ENCODE measurements at regions not wholly inside any gene's neighbourhood (a gene's known extent, or its start where the extent isn't known, plus 50 kb on each side); places are given as distances from the start of the nearest gene placed in this dataset.

GRCh38 chr11:112554586-112554985 is 293.9 kb upstream of the PLET1 start:
- Histone ChIP-seq H3K27ac (no peak overlapping the region), H3K79me2 (ENCODE audit: insufficient read depth, low read depth) (no peaks in the 10 kb centered on the region), H3K9ac (no peak overlapping the region), H3K4me1 (ENCODE audit: low read depth, poor library complexity, severe bottlenecking) (no peaks in the 10 kb centered on the region), H3K4me2 (no peak overlapping the region), H3K4me3 (IDR thresholded peaks at IDR 0.05; ENCODE audit: insufficient read depth, low read depth, low read length) (no peak overlapping the region), H3K36me3 (ENCODE audit: insufficient read depth) (no peaks in the 10 kb centered on the region), H4K20me1 (ENCODE audit: insufficient read depth) (no peaks in the 10 kb centered on the region), H2AFZ (ENCODE audit: low read depth) (no peak overlapping the region), H3K27me3 (ENCODE audit: insufficient read depth, low read depth) (no peaks in the 10 kb centered on the region)
- no peak for TF ChIP-seq CTCF (conservative IDR thresholded peaks at IDR 0.05; ENCODE audit: low read depth, low read length)

GRCh38 chr11:112555491-112556364 is 295.1 kb upstream of the PLET1 start:
- H3K9ac ChIP-seq = no peak overlapping the region
- no peaks in the 10 kb centered on the region for H3K27me3 ChIP-seq (ENCODE audit: insufficient read depth, low read depth)
- H2AFZ ChIP-seq (ENCODE audit: low read depth) = no peak overlapping the region
- H3K4me3 ChIP-seq (IDR thresholded peaks at IDR 0.05; ENCODE audit: insufficient read depth, low read depth, low read length) = no peak overlapping the region
- H3K79me2 ChIP-seq (ENCODE audit: insufficient read depth, low read depth) = no peaks in the 10 kb centered on the region
- no peaks in the 10 kb centered on the region for H3K36me3 ChIP-seq (ENCODE audit: insufficient read depth)
- H3K4me2 ChIP-seq = no peak overlapping the region
- H3K4me1 ChIP-seq (ENCODE audit: low read depth, poor library complexity, severe bottlenecking) = no peaks in the 10 kb centered on the region
- H4K20me1 ChIP-seq (ENCODE audit: insufficient read depth) = no peaks in the 10 kb centered on the region
- 0 out of 2 replicates have a peak, but pooled peaks have one; percentile 21 for TF ChIP-seq CTCF (conservative IDR thresholded peaks at IDR 0.05; ENCODE audit: low read depth, low read length)
- H3K27ac ChIP-seq = no peak overlapping the region

GRCh38 chr11:112558691-112559090 is 298.0 kb upstream of the PLET1 start:
- no peaks in the 10 kb centered on the region for H3K79me2 ChIP-seq (ENCODE audit: insufficient read depth, low read depth)
- H3K4me2 ChIP-seq = no peak overlapping the region
- no peaks in the 10 kb centered on the region for H4K20me1 ChIP-seq (ENCODE audit: insufficient read depth)
- no peak overlapping the region for H2AFZ ChIP-seq (ENCODE audit: low read depth)
- no peaks in the 10 kb centered on the region for H3K36me3 ChIP-seq (ENCODE audit: insufficient read depth)
- no peak for TF ChIP-seq CTCF (conservative IDR thresholded peaks at IDR 0.05; ENCODE audit: low read depth, low read length)
- no peak overlapping the region for H3K27ac ChIP-seq
- H3K4me1 ChIP-seq (ENCODE audit: low read depth, poor library complexity, severe bottlenecking) = no peaks in the 10 kb centered on the region
- no peak overlapping the region for H3K4me3 ChIP-seq (IDR thresholded peaks at IDR 0.05; ENCODE audit: insufficient read depth, low read depth, low read length)
- no peak overlapping the region for H3K9ac ChIP-seq
- no peaks in the 10 kb centered on the region for H3K27me3 ChIP-seq (ENCODE audit: insufficient read depth, low read depth)

DNA sequence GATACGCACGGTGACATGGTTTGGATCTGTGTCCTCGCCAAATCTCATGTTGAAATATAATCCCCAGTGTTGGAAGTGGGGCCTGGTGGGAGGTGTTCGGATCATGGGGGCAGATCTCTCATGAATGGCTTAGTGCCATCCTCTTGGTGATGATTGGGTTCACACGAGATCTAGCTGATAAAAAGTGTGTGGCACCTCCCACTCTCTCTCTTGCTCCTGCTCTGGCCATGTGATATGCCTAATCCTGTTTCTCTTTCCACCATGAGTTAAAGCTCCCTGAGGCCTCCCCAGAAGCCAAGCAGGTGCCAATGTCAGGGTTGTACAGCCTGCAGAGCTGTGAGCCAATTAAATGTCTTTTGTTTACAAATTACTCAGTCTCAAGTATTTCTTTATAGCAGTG is 303.1 kb upstream of the PLET1 start:
- no peak overlapping the region for H3K4me2 ChIP-seq
- H3K4me3 ChIP-seq (IDR thresholded peaks at IDR 0.05; ENCODE audit: insufficient read depth, low read depth, low read length) = no peak overlapping the region
- no peak overlapping the region for H2AFZ ChIP-seq (ENCODE audit: low read depth)
- H3K4me1 ChIP-seq (ENCODE audit: low read depth, poor library complexity, severe bottlenecking) = no peaks in the 10 kb centered on the region
- H3K9ac ChIP-seq = no peak overlapping the region
- TF ChIP-seq CTCF (conservative IDR thresholded peaks at IDR 0.05; ENCODE audit: low read depth, low read length) = no peak
- no peak overlapping the region for H3K27ac ChIP-seq
- H3K36me3 ChIP-seq (ENCODE audit: insufficient read depth) = no peaks in the 10 kb centered on the region
- no peaks in the 10 kb centered on the region for H3K79me2 ChIP-seq (ENCODE audit: insufficient read depth, low read depth)
- H4K20me1 ChIP-seq (ENCODE audit: insufficient read depth) = no peaks in the 10 kb centered on the region
- no peaks in the 10 kb centered on the region for H3K27me3 ChIP-seq (ENCODE audit: insufficient read depth, low read depth)
